Heart left ventricle (tissue), 16 donors: ENCODE measurements at regions not wholly inside any gene's neighbourhood (a gene's known extent, or its start where the extent isn't known, plus 50 kb on each side); places are given as distances from the start of the nearest gene placed in this dataset.
"Not testable (repeated sequence)": the region's sequence is repeated elsewhere in the genome, so short reads cannot be mapped to it uniquely, and the experiment has no call there.

Source experiments
- ATAC-seq, 4 donors: fragments of 200-7000 bp; cut with Tn5 transposase; one replicate each; pipeline ENCODE4 v1.9.1; 2020 to 2022; ENCODE audit warnings: moderate library complexity in 4 of 4, mild to moderate bottlenecking in 3 of 4, moderate number of reproducible peaks in 1 of 4
- DNase-seq, 5 donors: peaks; one replicate each; pipeline ENCODE4 v3.0.0-alpha.2; 2020
- H3K27ac ChIP-seq, 12 donors: fragments of 200-600 bp; sonication (generic) in 4 of 12; one replicate each; pipeline versions ENCODE4 v1.5.0 to v1.8.0; 2016 to 2022; ENCODE audit warnings: mild to moderate bottlenecking in 2 of 12
- H3K27me3 ChIP-seq, 9 donors: fragments of 200-600 bp; sonication (generic) in 2 of 9; one replicate each; pipeline versions ENCODE4 v1.5.1 to v1.8.0; 2016 to 2022; ENCODE audit warnings: mild to moderate bottlenecking in 3 of 9
- H3K36me3 ChIP-seq, 9 donors: fragments of 200-600 bp; sonication (generic) in 2 of 9; one replicate each; pipeline versions ENCODE4 v1.5.0 to v1.8.0; 2018 to 2022; ENCODE audit warnings: mild to moderate bottlenecking in 2 of 9
- H3K4me1 ChIP-seq, 12 donors: fragments of 200-600 bp; sonication (generic) in 4 of 12; one replicate each; pipeline versions ENCODE4 v1.5.0 to v1.8.0; 2016 to 2022; ENCODE audit warnings: mild to moderate bottlenecking in 3 of 12
- H3K4me3 ChIP-seq, 12 donors: fragments of 200-600 bp; sonication (generic) in 4 of 12; one replicate each; pipeline versions ENCODE4 v1.5.0 to v1.8.0; 2017 to 2022; ENCODE audit warnings: mild to moderate bottlenecking in 9 of 12, moderate library complexity in 4 of 12
- H3K9me3 ChIP-seq, 12 donors: fragments of 200-600 bp; sonication (generic) in 4 of 12; one replicate each; pipeline versions ENCODE4 v1.5.0 to v1.8.0; 2016 to 2022; ENCODE audit warnings: mild to moderate bottlenecking in 1 of 12
- CTCF ChIP-seq, 12 donors: fragments of 200-600 bp; sonication (generic) in 4 of 12; IDR thresholded peaks; one replicate each; pipeline versions ENCODE4 v1.5.0 to v1.8.0; 2018 to 2022; ENCODE audit warnings: antibody characterized with exemption in 12 of 12, mild to moderate bottlenecking in 5 of 12
- POLR2A ChIP-seq, 2 donors: fragments of 450-650 bp; IDR thresholded peaks; one replicate each; pipeline ENCODE4 v1.6.1; 2017; ENCODE audit warnings: antibody characterized with exemption in 2 of 2, mild to moderate bottlenecking in 2 of 2, moderate library complexity in 2 of 2
- WGBS, 4 donors: extraction: QIAGEN DNeasy Blood & Tissue Kit in 2 of 4; methylation state at CpG; one replicate each; pipeline versions ENCODE4 v1.1.5 to v1.1.7; 2013 to 2018; 5-methylcytosine and 5-hydroxymethylcytosine counted together
- intact Hi-C, 10 donors: fragments of 100-400 bp; cut with DNase I; formaldehyde crosslinking; loops; one replicate each; pipeline versions ENCODE4 v1.11.1 to v1.14.2; 2022
- donor health status: ischemic (EF 13 %, LVEDD 7.1; RV severe dilation, severe dysfunction).
- donor health status: healthy with polysubstance abuse.
- donor health status: DM: no; HTN: yes; CAD: no.
- donor health status: DM: no; HTN: no; CAD: no.
- donor health status: ischemic (EF 25% LVEDD 6.9; RV normal size, moderate dysfunction).
- donor health status: ischemic (EF 25% LVEDD 5.7; RV mildly dilated, moderate dysfunction).
- donor health status: healthy.
- donor health status: DM: yes; HTN: yes; CAD: no.
- donor health status: ischemic (EF 35%, LVEDD 5.7; RV mildly dilated, moderate dysfunction).
- donor health status: nonischemic (EF 11% LVEDD 7.7; RV severe dilation, severe dysfunction).
- donor health status: DM: yes; HTN: yes; CAD: no.
- donor health status: PGD.
- donor health status: ischemic (EF 29% LVEDD 5.4; RV normal size, mild dysfunction).
- donor health status: nonischemic (EF 23%, LVEDD 6.1; RV moderate dilation, normal function).

GRCh38 chr4:130074096-130074495, 978.1 kb downstream of the C4orf33 start:
- 85 to 92% (median 89%) methylated on average over 5 of the region's 5 CpGs for WGBS, 4 donors
- DNase-seq (no peak), ATAC-seq (no peak)
- Histone ChIP-seq H3K27me3 (no peaks in the 10 kb centered on the region), H3K4me1 (no peaks in the 10 kb centered on the region), H3K27ac (no peak overlapping the region), H3K9me3 (peaks cover 0 to 7% (median 0%) of the 10 kb centered on the region in 12 donors), H3K36me3 (no peaks in the 10 kb centered on the region), H3K4me3 (no peak overlapping the region)
- TF ChIP-seq POLR2A (IDR thresholded peaks at IDR 0.05): no peak
- TF ChIP-seq CTCF (IDR thresholded peaks at IDR 0.05): no peak
- intact Hi-C loops: no loop called here

GRCh38 chr4:130077275-130077674, 981.3 kb downstream of the C4orf33 start:
- no peaks in the 10 kb centered on the region for H3K9me3 ChIP-seq
- H3K36me3 ChIP-seq: no peaks in the 10 kb centered on the region
- no peak overlapping the region for H3K4me3 ChIP-seq
- TF ChIP-seq POLR2A (IDR thresholded peaks at IDR 0.05) (no peak), CTCF (IDR thresholded peaks at IDR 0.05) (no peak)
- ATAC-seq: no peak
- H3K4me1 ChIP-seq: no peaks in the 10 kb centered on the region
- no peak for DNase-seq
- H3K27ac ChIP-seq: no peak overlapping the region
- no peaks in the 10 kb centered on the region for H3K27me3 ChIP-seq
- 46 to 72% (median 66%) methylated on average over 1 of the region's 1 CpG for WGBS, 4 donors
- intact Hi-C loops: no loop called here

GRCh38 chr4:130079027-130079426, 983.1 kb downstream of the C4orf33 start:
- H3K4me3 ChIP-seq, ATAC-seq, H3K27me3 ChIP-seq, H3K27ac ChIP-seq, H3K9me3 ChIP-seq, DNase-seq, H3K36me3 ChIP-seq, H3K4me1 ChIP-seq, intact Hi-C loops: not testable (repeated sequence)
- 62 to 79% (median 71%) methylated on average over 2 of the region's 2 CpGs for WGBS, 4 donors

GRCh38 chr4:130080872-130081451, 985.0 kb downstream of the C4orf33 start:
- no peaks in the 10 kb centered on the region for H3K36me3 ChIP-seq
- WGBS, 4 donors: 78 to 85% (median 83%) methylated on average over 4 of the region's 4 CpGs
- no peaks in the 10 kb centered on the region for H3K4me1 ChIP-seq
- no peaks in the 10 kb centered on the region for H3K9me3 ChIP-seq
- H3K27me3 ChIP-seq: no peaks in the 10 kb centered on the region
- intact Hi-C loops: no loop called here
- H3K4me3 ChIP-seq: no peak overlapping the region
- DNase-seq: no peak
- H3K27ac ChIP-seq: no peak overlapping the region
- no peak for ATAC-seq
- TF ChIP-seq CTCF (IDR thresholded peaks at IDR 0.05) (no peak), POLR2A (IDR thresholded peaks at IDR 0.05) (no peak)

- ATAC-seq (no peak), DNase-seq (peak in 1 of 5 donors; percentile 28)
- TF ChIP-seq CTCF (IDR thresholded peaks at IDR 0.05) (no peak), POLR2A (IDR thresholded peaks at IDR 0.05) (no peak)
- 93 to 96% (median 96%) methylated on average over 15 to 22 of the region's 22 CpGs for WGBS, 4 donors
- Histone ChIP-seq H3K27ac (no peak overlapping the region), H3K36me3 (no peaks in the 10 kb centered on the region), H3K27me3 (no peaks in the 10 kb centered on the region), H3K4me1 (no peaks in the 10 kb centered on the region), H3K9me3 (no peaks in the 10 kb centered on the region), H3K4me3 (no peak overlapping the region)
- intact Hi-C loops: no loop called here
These were observed 994.5 kb downstream of the C4orf33 start for GRCh38 chr4:130090427-130090826.
